Testis (tissue), 2 donors: ENCODE measurements at regions not wholly inside any gene's neighbourhood (a gene's known extent, or its start where the extent isn't known, plus 50 kb on each side); places are given as distances from the start of the nearest gene placed in this dataset.

Source experiments
- DNase-seq: peaks from one replicate; pipeline ENCODE4 v3.0.0-alpha.2; 2019
- H3K27ac ChIP-seq, 2 donors: fragments of 200-600 bp; sonication (generic); one replicate each; pipeline ENCODE4 v1.5.1; 2019
- H3K27me3 ChIP-seq: fragments of 200-600 bp; sonication (generic); one replicate; pipeline ENCODE4 v1.5.1; 2019
- H3K36me3 ChIP-seq: fragments of 200-600 bp; sonication (generic); one replicate; pipeline ENCODE4 v1.5.1; 2017; ENCODE audit warnings: low read depth; ENCODE audit errors: missing control alignments
- H3K4me1 ChIP-seq: fragments of 200-600 bp; sonication (generic); one replicate; pipeline ENCODE4 v1.5.1; 2019
- H3K4me3 ChIP-seq, 2 donors: fragments of 200-600 bp; sonication (generic); one replicate each; pipeline ENCODE4 v1.5.1; 2017 to 2019
- H3K9me3 ChIP-seq: fragments of 200-600 bp; sonication (generic); one replicate; pipeline ENCODE4 v1.5.1; 2017
- POLR2A ChIP-seq: fragments of 450-650 bp; IDR thresholded peaks from one replicate; pipeline ENCODE4 v1.6.1; 2017; ENCODE audit warnings: antibody characterized with exemption, mild to moderate bottlenecking, moderate library complexity
- WGBS, 2 donors: methylation state at CpG; one replicate each; pipeline ENCODE4 v1.1.5; 2018; 5-methylcytosine and 5-hydroxymethylcytosine counted together
- intact Hi-C: fragments of 100-400 bp; cut with DNase I; formaldehyde crosslinking; loops from one replicate; pipeline ENCODE4 v1.15.1; 2023; ENCODE audit warnings: low total_unique reads
- TF ChIP-seq, protein P1 (sequence below), 3 experiments: fragments of 450-650 bp in 2 of 3; fragments of 200-600 bp in 1 of 3; sonication (generic) in 1 of 3; IDR thresholded peaks; one replicate each; pipeline ENCODE4 v1.5.1; 2016 to 2019; ENCODE audit warnings: antibody characterized with exemption in 3 of 3, mild to moderate bottlenecking in 2 of 3, moderate library complexity in 1 of 3

- Histone ChIP-seq H3K4me3 (no peak overlapping the region), H3K4me1 (no peaks in the 10 kb centered on the region), H3K27ac (no peak overlapping the region), H3K27me3 (no peaks in the 10 kb centered on the region), H3K9me3 (no peaks in the 10 kb centered on the region), H3K36me3 (no peaks in the 10 kb centered on the region)
- 92 to 95% methylated on average over 1 of the region's 1 CpG for WGBS, 2 donors
- DNase-seq, result no peak
- intact Hi-C loops, result no loop called here
- TF ChIP-seq, protein P1, sequence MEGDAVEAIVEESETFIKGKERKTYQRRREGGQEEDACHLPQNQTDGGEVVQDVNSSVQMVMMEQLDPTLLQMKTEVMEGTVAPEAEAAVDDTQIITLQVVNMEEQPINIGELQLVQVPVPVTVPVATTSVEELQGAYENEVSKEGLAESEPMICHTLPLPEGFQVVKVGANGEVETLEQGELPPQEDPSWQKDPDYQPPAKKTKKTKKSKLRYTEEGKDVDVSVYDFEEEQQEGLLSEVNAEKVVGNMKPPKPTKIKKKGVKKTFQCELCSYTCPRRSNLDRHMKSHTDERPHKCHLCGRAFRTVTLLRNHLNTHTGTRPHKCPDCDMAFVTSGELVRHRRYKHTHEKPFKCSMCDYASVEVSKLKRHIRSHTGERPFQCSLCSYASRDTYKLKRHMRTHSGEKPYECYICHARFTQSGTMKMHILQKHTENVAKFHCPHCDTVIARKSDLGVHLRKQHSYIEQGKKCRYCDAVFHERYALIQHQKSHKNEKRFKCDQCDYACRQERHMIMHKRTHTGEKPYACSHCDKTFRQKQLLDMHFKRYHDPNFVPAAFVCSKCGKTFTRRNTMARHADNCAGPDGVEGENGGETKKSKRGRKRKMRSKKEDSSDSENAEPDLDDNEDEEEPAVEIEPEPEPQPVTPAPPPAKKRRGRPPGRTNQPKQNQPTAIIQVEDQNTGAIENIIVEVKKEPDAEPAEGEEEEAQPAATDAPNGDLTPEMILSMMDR (IDR thresholded peaks at IDR 0.05), result no peak
- TF ChIP-seq POLR2A, result no peak
Observed at GRCh38 chr11:103548838-103549237, 439.6 kb downstream of the DYNC2H1 start.

DNA sequence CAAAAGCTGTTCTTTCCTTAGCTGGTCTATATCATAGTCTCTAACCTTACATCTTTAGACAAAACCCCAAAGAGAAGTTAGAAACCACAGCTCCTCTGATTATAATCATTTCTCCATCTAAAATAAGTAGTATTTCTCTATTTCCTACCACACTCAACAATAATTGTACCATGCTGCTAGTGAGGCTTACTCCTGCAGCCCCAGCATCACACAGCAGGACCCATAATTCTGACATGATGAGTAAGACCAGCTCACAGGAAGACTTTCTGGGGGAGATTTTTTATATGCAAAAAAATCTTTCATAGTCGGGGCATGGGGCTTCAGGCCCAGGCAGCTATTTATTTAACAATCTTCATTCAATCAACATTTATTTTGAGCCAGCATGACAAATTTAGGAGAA lies 441.6 kb downstream of the DYNC2H1 start:
- Histone ChIP-seq H3K9me3 (no peaks in the 10 kb centered on the region), H3K4me3 (no peak overlapping the region), H3K27me3 (no peaks in the 10 kb centered on the region), H3K27ac (no peak overlapping the region), H3K4me1 (no peaks in the 10 kb centered on the region), H3K36me3 (no peaks in the 10 kb centered on the region)
- intact Hi-C loops, result no loop called here
- no peak for DNase-seq
- TF ChIP-seq, protein P1 (IDR thresholded peaks at IDR 0.05), result no peak
- no peak for TF ChIP-seq POLR2A
- WGBS, 2 donors, result 68 to 81% methylated on average over 1 of the region's 1 CpG

DNA sequence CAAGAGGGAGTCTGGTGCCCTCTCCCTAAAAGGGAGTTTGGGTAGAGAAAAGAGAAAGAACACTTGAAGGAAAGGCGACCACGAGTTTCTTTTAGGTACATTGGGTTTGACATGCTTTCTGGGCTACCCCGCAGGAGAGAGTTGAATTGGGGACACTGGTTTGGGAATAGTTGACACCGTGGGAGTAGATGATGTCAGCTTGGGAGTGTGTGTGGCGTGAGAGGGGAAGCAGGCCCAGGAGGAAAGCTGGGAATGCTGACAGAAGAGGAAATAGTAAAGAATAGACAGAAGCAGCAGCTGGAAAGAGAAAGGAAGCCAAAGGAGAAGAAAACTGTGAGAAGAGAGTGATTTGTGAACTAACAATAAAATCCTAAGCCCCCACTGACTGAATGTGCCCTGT lies 442.9 kb downstream of the DYNC2H1 start:
- Histone ChIP-seq H3K36me3 (no peaks in the 10 kb centered on the region), H3K4me3 (no peak overlapping the region), H3K27ac (no peak overlapping the region), H3K4me1 (no peaks in the 10 kb centered on the region), H3K27me3 (no peaks in the 10 kb centered on the region), H3K9me3 (no peaks in the 10 kb centered on the region)
- WGBS, 2 donors, result 74 to 86% methylated on average over 5 of the region's 5 CpGs
- intact Hi-C loops, result no loop called here
- TF ChIP-seq, protein P1 (IDR thresholded peaks at IDR 0.05), result no peak
- TF ChIP-seq POLR2A, result no peak
- DNase-seq, result no peak

- 54 to 58% methylated on average over 3 of the region's 3 CpGs for WGBS, 2 donors
- H3K27me3 ChIP-seq, result no peaks in the 10 kb centered on the region
- no peaks in the 10 kb centered on the region for H3K36me3 ChIP-seq
- H3K9me3 ChIP-seq, result no peaks in the 10 kb centered on the region
- no peak for TF ChIP-seq POLR2A
- TF ChIP-seq, protein P1 (IDR thresholded peaks at IDR 0.05), result no peak
- H3K4me1 ChIP-seq, result no peaks in the 10 kb centered on the region
- no peak overlapping the region for H3K27ac ChIP-seq
- intact Hi-C loops, result no loop called here
- H3K4me3 ChIP-seq, result no peak overlapping the region
- no peak for DNase-seq
Observed at GRCh38 chr11:103556171-103556570, 446.9 kb downstream of the DYNC2H1 start.

DNA sequence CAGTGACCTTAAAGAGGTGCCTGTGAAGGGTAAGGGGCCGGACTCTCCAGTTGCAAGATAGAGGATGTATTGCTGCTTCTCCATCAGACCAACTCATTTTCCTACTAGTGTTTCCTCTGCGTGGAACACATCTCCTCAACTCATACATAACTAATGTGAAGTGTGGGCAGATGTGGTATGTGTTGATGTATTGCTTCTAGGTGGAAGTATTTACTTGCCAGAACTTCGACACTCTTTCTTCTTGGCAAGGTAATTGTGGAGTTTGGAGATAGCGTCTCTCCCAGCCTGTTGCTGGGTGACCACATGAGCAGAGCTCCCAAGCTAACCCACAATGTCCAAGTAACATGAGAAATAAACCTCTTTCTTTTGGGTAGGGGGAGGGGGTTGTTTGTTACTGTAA lies 456.9 kb downstream of the DYNC2H1 start:
- no peaks in the 10 kb centered on the region for H3K27me3 ChIP-seq
- DNase-seq, result no peak
- WGBS, 2 donors, result 64 to 71% methylated on average over 4 of the region's 4 CpGs
- intact Hi-C loops, result no loop called here
- H3K4me3 ChIP-seq, result no peak overlapping the region
- H3K4me1 ChIP-seq, result no peaks in the 10 kb centered on the region
- TF ChIP-seq POLR2A, result no peak
- TF ChIP-seq, protein P1 (IDR thresholded peaks at IDR 0.05), result no peak
- H3K9me3 ChIP-seq, result no peaks in the 10 kb centered on the region
- H3K27ac ChIP-seq, result no peak overlapping the region
- H3K36me3 ChIP-seq, result no peaks in the 10 kb centered on the region
